ENCODE measurements at regions not wholly inside any gene's neighbourhood (a gene's known extent, or its start where the extent isn't known, plus 50 kb on each side); places are given as distances from the start of the nearest gene placed in this dataset.

DNA sequence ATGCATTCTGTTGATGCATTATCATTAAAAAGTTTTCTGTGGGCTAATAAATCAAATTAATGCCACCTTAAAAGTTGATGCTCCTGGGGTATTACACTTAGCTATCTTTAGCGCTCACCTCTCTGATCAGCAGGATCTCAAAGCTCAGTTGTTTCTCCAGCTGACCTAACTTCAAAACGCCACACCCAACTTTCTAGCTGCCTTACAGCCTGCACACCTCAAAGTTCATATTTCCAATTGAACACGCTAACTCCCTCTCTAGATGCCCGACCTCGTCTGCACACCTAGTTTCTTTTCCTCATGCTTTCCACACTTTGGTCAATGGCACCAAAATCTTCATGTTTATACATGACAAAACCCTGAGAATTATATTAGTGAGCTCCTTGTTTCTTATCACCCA, 98.2 kb upstream of the AGTR1 start:
- TF ChIP-seq, protein P1, sequence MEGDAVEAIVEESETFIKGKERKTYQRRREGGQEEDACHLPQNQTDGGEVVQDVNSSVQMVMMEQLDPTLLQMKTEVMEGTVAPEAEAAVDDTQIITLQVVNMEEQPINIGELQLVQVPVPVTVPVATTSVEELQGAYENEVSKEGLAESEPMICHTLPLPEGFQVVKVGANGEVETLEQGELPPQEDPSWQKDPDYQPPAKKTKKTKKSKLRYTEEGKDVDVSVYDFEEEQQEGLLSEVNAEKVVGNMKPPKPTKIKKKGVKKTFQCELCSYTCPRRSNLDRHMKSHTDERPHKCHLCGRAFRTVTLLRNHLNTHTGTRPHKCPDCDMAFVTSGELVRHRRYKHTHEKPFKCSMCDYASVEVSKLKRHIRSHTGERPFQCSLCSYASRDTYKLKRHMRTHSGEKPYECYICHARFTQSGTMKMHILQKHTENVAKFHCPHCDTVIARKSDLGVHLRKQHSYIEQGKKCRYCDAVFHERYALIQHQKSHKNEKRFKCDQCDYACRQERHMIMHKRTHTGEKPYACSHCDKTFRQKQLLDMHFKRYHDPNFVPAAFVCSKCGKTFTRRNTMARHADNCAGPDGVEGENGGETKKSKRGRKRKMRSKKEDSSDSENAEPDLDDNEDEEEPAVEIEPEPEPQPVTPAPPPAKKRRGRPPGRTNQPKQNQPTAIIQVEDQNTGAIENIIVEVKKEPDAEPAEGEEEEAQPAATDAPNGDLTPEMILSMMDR (IDR thresholded peaks at IDR 0.05; ENCODE audit: insufficient read depth, low read depth, low read length), result no peak
- TF ChIP-seq EZH2 (IDR thresholded peaks at IDR 0.05; ENCODE audit: insufficient read depth, low read length), result no peak
